ENCODE measurements at regions not wholly inside any gene's neighbourhood (a gene's known extent, or its start where the extent isn't known, plus 50 kb on each side); places are given as distances from the start of the nearest gene placed in this dataset.

DNA sequence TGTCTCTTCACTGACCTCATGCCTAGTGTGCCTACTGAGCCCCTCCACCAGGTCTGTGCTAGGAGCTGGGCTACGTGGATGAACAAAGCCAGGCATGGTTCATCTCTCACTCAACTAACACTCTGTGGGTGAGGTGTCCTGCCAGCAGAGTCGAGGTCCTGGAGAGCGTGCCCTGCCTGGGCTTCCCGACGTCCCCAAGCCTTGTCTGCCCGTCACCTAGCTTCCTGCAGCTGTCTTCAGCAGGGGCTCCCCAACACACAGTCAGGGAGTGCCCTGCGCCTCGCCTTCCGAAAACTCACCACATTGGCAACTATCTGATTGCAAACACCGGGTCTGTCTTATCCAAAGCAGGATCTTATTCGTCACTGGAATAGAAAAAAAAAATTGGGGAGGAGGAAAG, 167.5 kb upstream of the ZC3H12A start:
- Histone ChIP-seq H2AFZ (ENCODE audit: low read depth, low read length) (no peak overlapping the region), H4K20me1 (replicated peaks; ENCODE audit: control insufficient read depth, extremely low read depth, insufficient read depth, low read length) (no peaks in the 10 kb centered on the region), H3K36me3 (ENCODE audit: control insufficient read depth in 2 of 2, extremely low read depth in 1 of 2, insufficient read depth in 2 of 2, low read length in 2 of 2) (no peaks in the 10 kb centered on the region), H3K4me2 (ENCODE audit: insufficient read depth, low read length) (no peak overlapping the region), H3K27me3 (ENCODE audit: control insufficient read depth in 2 of 2, insufficient read depth in 2 of 2, low read length in 2 of 2) (no peaks in the 10 kb centered on the region), H3K4me1 (ENCODE audit: control insufficient read depth, extremely low read depth, insufficient read depth, low read length) (no peaks in the 10 kb centered on the region), H3K4me3 (replicated peaks in 1 of 3; ENCODE audit: insufficient read depth in 1 of 3, low read depth in 1 of 3, low read length in 3 of 3) (no peak overlapping the region), H3K9me1 (replicated peaks; ENCODE audit: control insufficient read depth, extremely low read depth, insufficient read depth, low read length) (no peaks in the 10 kb centered on the region), H3K9me3 (replicated peaks; ENCODE audit: control insufficient read depth, insufficient read depth, low read length) (no peaks in the 10 kb centered on the region), H3K9ac (replicated peaks; ENCODE audit: extremely low read depth, insufficient read depth, low read length) (no peak overlapping the region), H3K79me2 (ENCODE audit: control insufficient read depth, insufficient read depth, low read length) (no peaks in the 10 kb centered on the region), H3K27ac (ENCODE audit: insufficient read depth, low read depth, low read length) (no peak overlapping the region)
- no TSS peak for BruUV-seq (replicated peaks)
- DNase-seq (ENCODE audit: low read depth, low spot score) (no peak), FAIRE-seq (no peak)
- ChIA-PET CTCF (interaction anchor here (0.6 kb wide), 1 partner anchor 602 kb away, joined by 3 read pairs; no protein-coding TSS in a partner anchor), POLR2A (no interaction called here)
- dilution Hi-C loops (cut with MboI; ENCODE audit: extremely low pct_ligation_motif_present, low sequenced_read_pairs) (no loop called here), intact Hi-C loops (cut with micrococcal nuclease) (no loop called here)
- TF ChIP-seq, protein P1, sequence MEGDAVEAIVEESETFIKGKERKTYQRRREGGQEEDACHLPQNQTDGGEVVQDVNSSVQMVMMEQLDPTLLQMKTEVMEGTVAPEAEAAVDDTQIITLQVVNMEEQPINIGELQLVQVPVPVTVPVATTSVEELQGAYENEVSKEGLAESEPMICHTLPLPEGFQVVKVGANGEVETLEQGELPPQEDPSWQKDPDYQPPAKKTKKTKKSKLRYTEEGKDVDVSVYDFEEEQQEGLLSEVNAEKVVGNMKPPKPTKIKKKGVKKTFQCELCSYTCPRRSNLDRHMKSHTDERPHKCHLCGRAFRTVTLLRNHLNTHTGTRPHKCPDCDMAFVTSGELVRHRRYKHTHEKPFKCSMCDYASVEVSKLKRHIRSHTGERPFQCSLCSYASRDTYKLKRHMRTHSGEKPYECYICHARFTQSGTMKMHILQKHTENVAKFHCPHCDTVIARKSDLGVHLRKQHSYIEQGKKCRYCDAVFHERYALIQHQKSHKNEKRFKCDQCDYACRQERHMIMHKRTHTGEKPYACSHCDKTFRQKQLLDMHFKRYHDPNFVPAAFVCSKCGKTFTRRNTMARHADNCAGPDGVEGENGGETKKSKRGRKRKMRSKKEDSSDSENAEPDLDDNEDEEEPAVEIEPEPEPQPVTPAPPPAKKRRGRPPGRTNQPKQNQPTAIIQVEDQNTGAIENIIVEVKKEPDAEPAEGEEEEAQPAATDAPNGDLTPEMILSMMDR (IDR thresholded peaks at IDR 0.05; ENCODE audit: extremely low read depth in 1 of 2, insufficient read depth in 1 of 2, low read depth in 1 of 2, low read length in 2 of 2), result no peak
- TF ChIP-seq EZH2 (IDR thresholded peaks at IDR 0.05; ENCODE audit: borderline replicate concordance, low read depth, low read length, severe bottlenecking) (no peak), MYC (IDR thresholded peaks at IDR 0.05; ENCODE audit: low read depth, low read length) (no peak), FOS (IDR thresholded peaks at IDR 0.05; ENCODE audit: borderline replicate concordance, insufficient read depth, low read length) (no peak), POLR2AphosphoS5 (IDR thresholded peaks at IDR 0.05; ENCODE audit: insufficient read depth, low read depth, low read length) (no peak), JUN (IDR thresholded peaks at IDR 0.05; ENCODE audit: borderline replicate concordance, insufficient read depth, insufficient read length, low read depth) (no peak), POLR2A (IDR thresholded peaks at IDR 0.05; ENCODE audit: low read depth, low read length) (no peak), GATA2 (IDR thresholded peaks at IDR 0.05; ENCODE audit: insufficient read depth, insufficient read length, low read depth, low read length) (no peak)
- TF ChIP-seq, protein P2, sequence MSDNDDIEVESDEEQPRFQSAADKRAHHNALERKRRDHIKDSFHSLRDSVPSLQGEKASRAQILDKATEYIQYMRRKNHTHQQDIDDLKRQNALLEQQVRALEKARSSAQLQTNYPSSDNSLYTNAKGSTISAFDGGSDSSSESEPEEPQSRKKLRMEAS (IDR thresholded peaks at IDR 0.05; ENCODE audit: insufficient read depth, insufficient read length), result no peak

Data from endothelial cell of umbilical vein (primary cell).